ENCODE measurements at regions not wholly inside any gene's neighbourhood (a gene's known extent, or its start where the extent isn't known, plus 50 kb on each side); places are given as distances from the start of the nearest gene placed in this dataset.
A peak's percentile ranks its signal among the peaks of the same experiment; 100 is the strongest.
"Not testable (repeated sequence)": the region's sequence is repeated elsewhere in the genome, so short reads cannot be mapped to it uniquely, and the experiment has no call there.

GRCh38 chr12:75641031-75641780, 129.8 kb upstream of the KRR1 start:
- DNase-seq (ENCODE audit: low read depth), result peak; percentile 6

GRCh38 chr12:75638792-75639191, 127.4 kb upstream of the KRR1 start:
- no peak for DNase-seq (ENCODE audit: low read depth)

- DNase-seq (ENCODE audit: low read depth), result no peak
Observed at GRCh38 chr12:75636607-75637006, 125.2 kb upstream of the KRR1 start.

GRCh38 chr12:75635606-75636444, 124.4 kb upstream of the KRR1 start:
- no peak for DNase-seq (ENCODE audit: low read depth)

- DNase-seq (ENCODE audit: low read depth), result no peak
Observed at GRCh38 chr12:75634244-75635222, 123.1 kb upstream of the KRR1 start.

GRCh38 chr12:75633789-75634188, 122.4 kb upstream of the KRR1 start:
- DNase-seq (ENCODE audit: low read depth), result no peak

GRCh38 chr12:75632442-75632841, 121.0 kb upstream of the KRR1 start:
- no peak for DNase-seq (ENCODE audit: low read depth)

- DNase-seq (ENCODE audit: low read depth), result no peak
Observed at GRCh38 chr12:75631831-75632230, 120.4 kb upstream of the KRR1 start.

- DNase-seq (ENCODE audit: low read depth), result no peak
Observed at GRCh38 chr12:75630091-75630490, 118.7 kb upstream of the KRR1 start.

GRCh38 chr12:75628916-75629315, 117.5 kb upstream of the KRR1 start:
- no peak for DNase-seq (ENCODE audit: low read depth)

- DNase-seq (ENCODE audit: low read depth), result no peak
Observed at GRCh38 chr12:75628511-75628910, 117.1 kb upstream of the KRR1 start.

GRCh38 chr12:75623631-75624154, 112.3 kb upstream of the KRR1 start:
- DNase-seq (ENCODE audit: low read depth), result no peak

GRCh38 chr12:75622492-75622891, 111.1 kb upstream of the KRR1 start:
- DNase-seq (ENCODE audit: low read depth), result no peak

GRCh38 chr12:75614396-75614795, 103.0 kb upstream of the KRR1 start:
- not testable (repeated sequence) for DNase-seq (ENCODE audit: low read depth)

- no peak for DNase-seq (ENCODE audit: low read depth)
Observed at GRCh38 chr12:75613981-75614380, 102.6 kb upstream of the KRR1 start.

GRCh38 chr12:75611041-75611440, 99.6 kb upstream of the KRR1 start:
- no peak for DNase-seq (ENCODE audit: low read depth)

GRCh38 chr12:75606956-75607355, 95.5 kb upstream of the KRR1 start:
- no peak for DNase-seq (ENCODE audit: low read depth)

GRCh38 chr12:75606151-75606550, 94.7 kb upstream of the KRR1 start:
- no peak for DNase-seq (ENCODE audit: low read depth)

- no peak for DNase-seq (ENCODE audit: low read depth)
Observed at GRCh38 chr12:75603475-75603874, 92.1 kb upstream of the KRR1 start.

- no peak for DNase-seq (ENCODE audit: low read depth)
Observed at GRCh38 chr12:75602106-75602505, 90.7 kb upstream of the KRR1 start.

GRCh38 chr12:75600146-75600545, 88.7 kb upstream of the KRR1 start:
- no peak for DNase-seq (ENCODE audit: low read depth)

- no peak for DNase-seq (ENCODE audit: low read depth)
Observed at GRCh38 chr12:75599061-75599460, 87.7 kb upstream of the KRR1 start.

Data from stimulated activated CD8-positive, alpha-beta memory T cell treated with anti-CD3 and anti-CD28 coated beads, Interleukin-12 subunit alpha, Interleukin-12 subunit beta, amount 100 ng/mL, for 4 hours (primary cell).